HFFc6 (cell line): ENCODE measurements at regions not wholly inside any gene's neighbourhood (a gene's known extent, or its start where the extent isn't known, plus 50 kb on each side); places are given as distances from the start of the nearest gene placed in this dataset.

Experiments
- DNase-seq: peaks from one replicate; pipeline ENCODE4 v3.0.0-alpha.2; 2018
- H3K27ac Mint-ChIP-seq: 2 replicates; pipeline ENCODE4 v1.8.0; 2020; ENCODE audit warnings: mild to moderate bottlenecking, mixed read lengths
- H3K27me3 Mint-ChIP-seq: 2 replicates; pipeline ENCODE4 v1.8.0; 2021; ENCODE audit warnings: mild to moderate bottlenecking, moderate library complexity, mixed read lengths; ENCODE audit not compliant: insufficient read depth
- H3K36me3 Mint-ChIP-seq: 2 replicates; pipeline ENCODE4 v1.8.0; 2021; ENCODE audit warnings: low read depth, mixed read lengths
- H3K4me1 Mint-ChIP-seq: 2 replicates; pipeline ENCODE4 v1.8.0; 2020; ENCODE audit warnings: low read depth, mixed read lengths
- H3K4me3 Mint-ChIP-seq: 2 replicates; pipeline ENCODE4 v1.8.0; 2020; ENCODE audit warnings: mild to moderate bottlenecking, moderate library complexity, mixed read lengths
- H3K9me3 Mint-ChIP-seq: 2 replicates; pipeline ENCODE4 v1.8.0; 2020; ENCODE audit warnings: mild to moderate bottlenecking, mixed read lengths
- CTCF ChIP-seq: fragments of 200-600 bp; sonication (generic); IDR thresholded peaks from 2 replicates; pipeline ENCODE4 v1.5.0; 2021; ENCODE audit warnings: antibody characterized with exemption, mild to moderate bottlenecking

GRCh38 chr7:53087274-53087673, 51.8 kb downstream of the POM121L12 start:
- no peak overlapping the region for H3K27ac Mint-ChIP-seq
- H3K36me3 Mint-ChIP-seq = no peaks in the 10 kb centered on the region
- H3K9me3 Mint-ChIP-seq = peaks cover 26% of the 10 kb centered on the region
- H3K27me3 Mint-ChIP-seq = no peaks in the 10 kb centered on the region
- DNase-seq = no peak
- TF ChIP-seq CTCF = no peak
- no peak overlapping the region for H3K4me3 Mint-ChIP-seq
- H3K4me1 Mint-ChIP-seq = no peaks in the 10 kb centered on the region

GRCh38 chr7:53094191-53094590, 58.8 kb downstream of the POM121L12 start:
- no peaks in the 10 kb centered on the region for H3K4me1 Mint-ChIP-seq
- no peak for DNase-seq
- H3K27ac Mint-ChIP-seq = no peak overlapping the region
- H3K27me3 Mint-ChIP-seq = no peaks in the 10 kb centered on the region
- no peak for TF ChIP-seq CTCF
- H3K36me3 Mint-ChIP-seq = no peaks in the 10 kb centered on the region
- H3K9me3 Mint-ChIP-seq = peaks cover 9% of the 10 kb centered on the region
- H3K4me3 Mint-ChIP-seq = no peak overlapping the region

GRCh38 chr7:53094827-53095226, 59.4 kb downstream of the POM121L12 start:
- Mint-ChIP-seq H3K27ac (no peak overlapping the region), H3K9me3 (peaks cover 15% of the 10 kb centered on the region), H3K36me3 (no peaks in the 10 kb centered on the region), H3K4me3 (no peak overlapping the region), H3K4me1 (no peaks in the 10 kb centered on the region), H3K27me3 (no peaks in the 10 kb centered on the region)
- TF ChIP-seq CTCF = no peak
- no peak for DNase-seq

GRCh38 chr7:53095731-53096501, 60.5 kb downstream of the POM121L12 start:
- DNase-seq = no peak
- no peak overlapping the region for H3K27ac Mint-ChIP-seq
- no peaks in the 10 kb centered on the region for H3K27me3 Mint-ChIP-seq
- TF ChIP-seq CTCF = no peak
- H3K9me3 Mint-ChIP-seq = peaks cover 23% of the 10 kb centered on the region
- H3K4me3 Mint-ChIP-seq = no peak overlapping the region
- no peaks in the 10 kb centered on the region for H3K36me3 Mint-ChIP-seq
- H3K4me1 Mint-ChIP-seq = no peaks in the 10 kb centered on the region

- Mint-ChIP-seq H3K4me3 (no peak overlapping the region), H3K4me1 (no peaks in the 10 kb centered on the region), H3K9me3 (peaks cover 42% of the 10 kb centered on the region), H3K36me3 (no peaks in the 10 kb centered on the region), H3K27ac (no peak overlapping the region), H3K27me3 (no peaks in the 10 kb centered on the region)
- no peak for DNase-seq
- no peak for TF ChIP-seq CTCF
These were observed 64.7 kb downstream of the POM121L12 start for GRCh38 chr7:53100091-53100490.

- TF ChIP-seq CTCF = no peak
- Mint-ChIP-seq H3K27me3 (no peaks in the 10 kb centered on the region), H3K27ac (no peak overlapping the region), H3K36me3 (no peaks in the 10 kb centered on the region), H3K4me1 (no peaks in the 10 kb centered on the region), H3K4me3 (no peak overlapping the region), H3K9me3 (peaks cover 42% of the 10 kb centered on the region)
- no peak for DNase-seq
These were observed 65.6 kb downstream of the POM121L12 start for GRCh38 chr7:53101026-53101425.
